Panc1 (cell line): ENCODE measurements at regions not wholly inside any gene's neighbourhood (a gene's known extent, or its start where the extent isn't known, plus 50 kb on each side); places are given as distances from the start of the nearest gene placed in this dataset.

Experiments used
- ATAC-seq: fragments of 200-7000 bp; cut with Tn5 transposase; 2 replicates; pipeline ENCODE4 v1.9.1; 2020; ENCODE audit warnings: mild to moderate bottlenecking, moderate library complexity
- BruUV-seq: library from RNA; stranded (reverse); fragments of 400-500 nt; replicated peaks from 2 replicates; lab custom pipeline; 2021; lab: Mats Ljungman, UMichigan
- CTCF ChIA-PET: fragments of 300-600 bp; sonication (Branson Sonifier 250); formaldehyde crosslinking; loops from one replicate; lab custom pipeline; 2022; ENCODE audit warnings: antibody characterized with exemption; lab: Charles Lee
- POLR2A ChIA-PET: fragments of 300-600 bp; sonication (Branson Sonifier 250); formaldehyde crosslinking; loops from one replicate; lab custom pipeline; 2022; ENCODE audit warnings: antibody characterized with exemption; lab: Charles Lee
- DNase-seq: peaks from one replicate; pipeline ENCODE4 v3.0.0-alpha.2; 2010; ENCODE audit warnings: low read depth, low spot score
- H3K27ac ChIP-seq: 2 replicates; pipeline ENCODE4 v1.5.1; 2011; ENCODE audit warnings: mild to moderate bottlenecking, low read length, inconsistent platforms
- H3K27me3 ChIP-seq: fragments of 200-500 bp; sonication (Bioruptor generic); 2 replicates; pipeline ENCODE4 v1.6.0; 2014; ENCODE audit warnings: low read length, inconsistent platforms; ENCODE audit not compliant: control insufficient read depth, insufficient read depth
- H3K36me3 ChIP-seq: fragments of 200-500 bp; sonication (Bioruptor generic); 2 replicates; pipeline ENCODE4 v1.5.1; 2014; ENCODE audit warnings: inconsistent platforms, mild to moderate bottlenecking, low read length, moderate library complexity; ENCODE audit not compliant: control insufficient read depth, insufficient read depth
- H3K4me1 ChIP-seq: 2 replicates; pipeline ENCODE4 v1.5.1; 2011; ENCODE audit warnings: inconsistent platforms, mild to moderate bottlenecking, low read length, moderate library complexity; ENCODE audit not compliant: control insufficient read depth, insufficient read depth
- H3K4me3 ChIP-seq, 2 experiments: 2 replicates each; pipeline ENCODE4 v1.5.1; 2011 to 2012; ENCODE audit warnings: low read depth in 2 of 2, low read length in 2 of 2, mild to moderate bottlenecking in 2 of 2, inconsistent platforms in 1 of 2, moderate library complexity in 1 of 2
- H3K9me3 ChIP-seq: fragments of 200-500 bp; sonication (Bioruptor generic); 2 replicates; pipeline ENCODE4 v1.5.1; 2014; ENCODE audit warnings: low read depth, mild to moderate bottlenecking, inconsistent platforms, low read length, moderate library complexity; ENCODE audit not compliant: control insufficient read depth, insufficient read depth
- CTCF ChIP-seq: fragments of 450-650 bp; IDR thresholded peaks from 2 replicates; pipeline ENCODE4 v1.5.1; 2017; ENCODE audit warnings: mild to moderate bottlenecking
- POLR2AphosphoS5 ChIP-seq: IDR thresholded peaks from 2 replicates; pipeline ENCODE4 v1.6.1; 2012; ENCODE audit warnings: mild to moderate bottlenecking, low read depth, low read length, moderate library complexity
- REST ChIP-seq, 2 experiments: IDR thresholded peaks; 2 replicates each; pipeline ENCODE4 v1.6.1; 2011 to 2012; ENCODE audit warnings: low read depth in 2 of 2, control low read depth in 1 of 2, low read length in 1 of 2, mild to moderate bottlenecking in 1 of 2, moderate library complexity in 1 of 2; ENCODE audit not compliant: insufficient read depth in 1 of 2
- SIN3A ChIP-seq: IDR thresholded peaks from 2 replicates; pipeline ENCODE4 v1.6.1; 2012; ENCODE audit warnings: low read depth, mild to moderate bottlenecking, low read length, moderate library complexity, borderline replicate concordance; ENCODE audit not compliant: insufficient read depth
- TCF7L2 ChIP-seq: IDR thresholded peaks from 2 replicates; pipeline ENCODE4 v1.6.1; 2011; ENCODE audit warnings: mild to moderate bottlenecking, low read depth, low read length, inconsistent platforms
- in situ Hi-C: cut with HindIII; loops from 2 replicates; pipeline ENCODE4 v1.10.0; 2016; ENCODE audit warnings: low sequenced_read_pairs, low pct_unique_long_range_greater_than_20kb
- intact Hi-C: fragments of 100-400 bp; cut with micrococcal nuclease; formaldehyde crosslinking; loops from one replicate; pipeline ENCODE4 v1.10.0; 2022; ENCODE audit not compliant: unreplicated experiment

- intact Hi-C loops, result no loop called here
- no TSS peak for BruUV-seq
Measured at GRCh38 chr4:11105715-11106114, 323.0 kb downstream of the HS3ST1 start.

GRCh38 chr4:11098461-11098860 lies 330.2 kb downstream of the HS3ST1 start:
- Histone ChIP-seq H3K36me3 (no peaks in the 10 kb centered on the region), H3K4me1 (no peaks in the 10 kb centered on the region), H3K4me3 (no peak overlapping the region), H3K9me3 (no peaks in the 10 kb centered on the region), H3K27ac (no peak overlapping the region), H3K27me3 (no peaks in the 10 kb centered on the region)
- CTCF ChIA-PET, result interaction anchor here (0.5 kb wide), 1 partner anchor 326 kb away, joined by 3 read pairs; no protein-coding TSS in a partner anchor
- in situ Hi-C loops (no loop called here), intact Hi-C loops (no loop called here)
- BruUV-seq, result no TSS peak
- TF ChIP-seq TCF7L2, result no peak
- TF ChIP-seq SIN3A, result no peak
- ATAC-seq, result no peak
- POLR2A ChIA-PET, result no interaction called here
- DNase-seq, result no peak

More at GRCh38 chr4:11105715-11106114, 323.0 kb downstream of the HS3ST1 start:
- H3K9me3 ChIP-seq, result no peaks in the 10 kb centered on the region
- H3K27me3 ChIP-seq, result no peaks in the 10 kb centered on the region
- no peaks in the 10 kb centered on the region for H3K36me3 ChIP-seq
- no peak for ATAC-seq
- CTCF ChIA-PET, result no interaction called here
- H3K4me3 ChIP-seq, result no peak overlapping the region
- POLR2A ChIA-PET, result no interaction called here
- in situ Hi-C loops, result no loop called here
- TF ChIP-seq REST (IDR thresholded peaks at IDR 0.05; ENCODE audit: insufficient read depth in 1 of 2, low read depth in 2 of 2, low read length in 1 of 2), result no peak
- TF ChIP-seq SIN3A, result no peak
- H3K27ac ChIP-seq, result no peak overlapping the region
- H3K4me1 ChIP-seq, result no peaks in the 10 kb centered on the region
- DNase-seq, result no peak

- in situ Hi-C loops (no loop called here), intact Hi-C loops (no loop called here)
- H3K27me3 ChIP-seq, result no peaks in the 10 kb centered on the region
- TF ChIP-seq REST (IDR thresholded peaks at IDR 0.05; ENCODE audit: insufficient read depth in 1 of 2, low read depth in 2 of 2, low read length in 1 of 2) (no peak), CTCF (no peak), TCF7L2 (no peak), SIN3A (no peak), POLR2AphosphoS5 (no peak)
- H3K4me1 ChIP-seq, result no peaks in the 10 kb centered on the region
- no TSS peak for BruUV-seq
- ChIA-PET CTCF (no interaction called here), POLR2A (no interaction called here)
- ATAC-seq, result no peak
- no peaks in the 10 kb centered on the region for H3K9me3 ChIP-seq
- no peak for DNase-seq
- H3K4me3 ChIP-seq, result no peak overlapping the region
- H3K27ac ChIP-seq, result no peak overlapping the region
- H3K36me3 ChIP-seq, result no peaks in the 10 kb centered on the region
Measured at GRCh38 chr4:11097725-11098124, 331.0 kb downstream of the HS3ST1 start.
